ENCODE measurements at regions not wholly inside any gene's neighbourhood (a gene's known extent, or its start where the extent isn't known, plus 50 kb on each side); places are given as distances from the start of the nearest gene placed in this dataset.

- H3K27ac ChIP-seq = no peak overlapping the region
- peaks cover 10% of the 10 kb centered on the region for H3K27me3 ChIP-seq
- no peak for ATAC-seq
- no peak overlapping the region for H3K4me3 ChIP-seq
- H3K9me3 ChIP-seq = no peaks in the 10 kb centered on the region
- TF ChIP-seq EP300 (IDR thresholded peaks at IDR 0.05) = no peak
- TF ChIP-seq POLR2AphosphoS5 (IDR thresholded peaks at IDR 0.05) = no peak
- TF ChIP-seq CTCF (IDR thresholded peaks at IDR 0.05) = no peak
- TF ChIP-seq POLR2A (IDR thresholded peaks at IDR 0.05) = no peak
- no peaks in the 10 kb centered on the region for H3K36me3 ChIP-seq
- 44 to 51% methylated on average over 5 to 8 of the region's 8 CpGs for WGBS, 2 donors (ENCODE audit: low coverage in 1 of 2)
- no peaks in the 10 kb centered on the region for H3K4me1 ChIP-seq
Observed at GRCh38 chr20:51335329-51335841, 207.1 kb downstream of the NFATC2 start.

- ATAC-seq = no peak
- Histone ChIP-seq H3K27me3 (peaks cover 10% of the 10 kb centered on the region), H3K36me3 (no peaks in the 10 kb centered on the region), H3K27ac (no peak overlapping the region), H3K9me3 (no peaks in the 10 kb centered on the region), H3K4me3 (no peak overlapping the region), H3K4me1 (no peaks in the 10 kb centered on the region)
- WGBS, 2 donors (ENCODE audit: low coverage in 1 of 2) = 82% methylated on average over 9 of the region's 9 CpGs; no CpG with 5 or more reads in 1 of the 2 donors
- TF ChIP-seq POLR2AphosphoS5 (IDR thresholded peaks at IDR 0.05) (no peak), POLR2A (IDR thresholded peaks at IDR 0.05) (no peak), EP300 (IDR thresholded peaks at IDR 0.05) (no peak), CTCF (IDR thresholded peaks at IDR 0.05) (no peak)
Observed at GRCh38 chr20:51334609-51335008, 207.9 kb downstream of the NFATC2 start.

- WGBS, 2 donors (ENCODE audit: low coverage in 1 of 2) = 65 to 94% methylated on average over 3 to 4 of the region's 14 CpGs
- H3K27ac ChIP-seq = no peak overlapping the region
- no peaks in the 10 kb centered on the region for H3K9me3 ChIP-seq
- peaks cover 10% of the 10 kb centered on the region for H3K27me3 ChIP-seq
- TF ChIP-seq POLR2A (IDR thresholded peaks at IDR 0.05) = no peak
- no peak for TF ChIP-seq POLR2AphosphoS5 (IDR thresholded peaks at IDR 0.05)
- TF ChIP-seq EP300 (IDR thresholded peaks at IDR 0.05) = no peak
- TF ChIP-seq CTCF (IDR thresholded peaks at IDR 0.05) = no peak
- ATAC-seq = no peak
- no peaks in the 10 kb centered on the region for H3K4me1 ChIP-seq
- H3K36me3 ChIP-seq = no peaks in the 10 kb centered on the region
- no peak overlapping the region for H3K4me3 ChIP-seq
Observed at GRCh38 chr20:51333971-51334370, 208.5 kb downstream of the NFATC2 start.

- no peak for TF ChIP-seq POLR2A (IDR thresholded peaks at IDR 0.05)
- no peak for TF ChIP-seq EP300 (IDR thresholded peaks at IDR 0.05)
- TF ChIP-seq POLR2AphosphoS5 (IDR thresholded peaks at IDR 0.05) = no peak
- TF ChIP-seq CTCF (IDR thresholded peaks at IDR 0.05) = no peak
- 81 to 89% methylated on average over 3 of the region's 3 CpGs for WGBS, 2 donors (ENCODE audit: low coverage in 1 of 2)
Observed at GRCh38 chr20:51333446-51333845, 209.1 kb downstream of the NFATC2 start.

GRCh38 chr20:51331481-51331880 is 211.0 kb downstream of the NFATC2 start:
- no peaks in the 10 kb centered on the region for H3K4me1 ChIP-seq
- no peaks in the 10 kb centered on the region for H3K36me3 ChIP-seq
- H3K27me3 ChIP-seq = peaks cover 30% of the 10 kb centered on the region
- WGBS, 2 donors (ENCODE audit: low coverage in 1 of 2) = 81% methylated on average over 3 of the region's 19 CpGs; no CpG with 5 or more reads in 1 of the 2 donors
- no peaks in the 10 kb centered on the region for H3K9me3 ChIP-seq
- H3K27ac ChIP-seq = no peak overlapping the region
- ATAC-seq = no peak
- TF ChIP-seq POLR2AphosphoS5 (IDR thresholded peaks at IDR 0.05) (no peak), EP300 (IDR thresholded peaks at IDR 0.05) (no peak), CTCF (IDR thresholded peaks at IDR 0.05) (no peak), POLR2A (IDR thresholded peaks at IDR 0.05) (no peak)
- no peak overlapping the region for H3K4me3 ChIP-seq

More at GRCh38 chr20:51333446-51333845, 209.1 kb downstream of the NFATC2 start:
- no peak for ATAC-seq
- Histone ChIP-seq H3K27me3 (peaks cover 12% of the 10 kb centered on the region), H3K4me3 (no peak overlapping the region), H3K27ac (no peak overlapping the region), H3K4me1 (no peaks in the 10 kb centered on the region), H3K9me3 (no peaks in the 10 kb centered on the region), H3K36me3 (no peaks in the 10 kb centered on the region)
